ENCODE measurements at regions not wholly inside any gene's neighbourhood (a gene's known extent, or its start where the extent isn't known, plus 50 kb on each side); places are given as distances from the start of the nearest gene placed in this dataset.

DNA sequence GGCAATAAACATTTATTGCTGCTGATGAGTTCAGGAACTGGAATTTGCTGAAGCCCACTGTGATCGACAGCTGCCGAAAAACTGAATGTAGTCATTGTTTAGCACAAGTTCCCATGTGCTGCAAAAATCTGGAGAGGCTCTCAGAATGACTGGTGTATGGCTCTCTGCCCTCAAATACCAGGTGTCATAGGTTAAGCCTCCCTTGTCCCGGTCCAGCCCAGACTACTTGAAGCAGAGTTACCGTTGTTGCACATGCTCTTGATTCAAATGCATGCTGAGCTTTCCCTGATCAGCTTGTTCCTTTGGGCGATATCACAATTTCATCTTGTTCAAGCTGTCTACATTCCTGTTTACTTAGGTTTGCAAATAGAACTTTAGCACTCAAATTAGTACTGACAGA lies 625.2 kb downstream of the CPS1 start:
- no peaks in the 10 kb centered on the region for H3K23me2 ChIP-seq (ENCODE audit: low read depth, low read length)
- no peaks in the 10 kb centered on the region for H3K27me3 ChIP-seq (replicated peaks in 1 of 4; ENCODE audit: control insufficient read depth in 3 of 4, extremely low read depth in 1 of 4, insufficient read depth in 3 of 4, low read length in 3 of 4)
- no peaks in the 10 kb centered on the region for H3K79me2 ChIP-seq (ENCODE audit: control insufficient read depth in 1 of 2, insufficient read depth in 2 of 2, low read length in 2 of 2)
- FAIRE-seq (no peak), DNase-seq (ENCODE audit: low read depth in 1 of 2, low spot score in 2 of 2) (no peak)
- H3K4me3 ChIP-seq (ENCODE audit: extremely low read depth in 1 of 4, insufficient read depth in 2 of 4, low read depth in 3 of 4, low read length in 4 of 4): no peak overlapping the region
- H3K9ac ChIP-seq (replicated peaks in 1 of 4; ENCODE audit: extremely low read depth in 1 of 4, low read depth in 3 of 4, low read length in 3 of 4): no peak overlapping the region
- no peak overlapping the region for H3K23ac ChIP-seq (ENCODE audit: insufficient read length)
- H3K27ac ChIP-seq (ENCODE audit: low read depth, low read length): no peak overlapping the region
- H3K4ac ChIP-seq (replicated peaks; ENCODE audit: insufficient read length, low read depth, low read length): no peak overlapping the region
- H2AFZ ChIP-seq (ENCODE audit: low read length): peak overlapping the region; percentile 18; the same call in 1 of the 2 replicates
- H3K36me3 ChIP-seq (ENCODE audit: control insufficient read depth in 2 of 4, insufficient read depth in 4 of 4, low read length in 3 of 4): no peaks in the 10 kb centered on the region
- no peak overlapping the region for H2BK12ac ChIP-seq (ENCODE audit: low read depth, low read length)
- WGBS, 2 experiments (ENCODE audit: extremely low coverage in 1 of 2, insufficient coverage in 1 of 2, insufficient read length in 1 of 2, insufficient replicate concordance in 2 of 2, low coverage in 1 of 2, low lambda C conversion rate in 2 of 2, missing lambda C conversion rate in 1 of 2): 92% methylated on average over 5 of the region's 5 CpGs; no CpG with 5 or more reads in 1 of the 2 experiments
- no peak overlapping the region for H2BK5ac ChIP-seq (ENCODE audit: low read depth, low read length)
- ChIA-PET CTCF (ENCODE audit: partially characterized antibody) (interaction anchor here (0.6 to 1.1 kb wide), 2 partner anchors 9 to 734 kb away, joined by 3 to 4 read pairs; no protein-coding TSS in a partner anchor), POLR2A (ENCODE audit: partially characterized antibody) (no interaction called here)
- H3K18ac ChIP-seq (ENCODE audit: extremely low read depth, low read length): no peak overlapping the region
- H2BK15ac ChIP-seq (ENCODE audit: low read length): no peak overlapping the region
- H4K20me1 ChIP-seq (replicated peaks in 1 of 2; ENCODE audit: control insufficient read depth in 1 of 2, insufficient read depth in 2 of 2, low read length in 2 of 2): no peaks in the 10 kb centered on the region
- no peak overlapping the region for H3K14ac ChIP-seq (ENCODE audit: insufficient read length)
- no peak overlapping the region for H3K56ac ChIP-seq (replicated peaks; ENCODE audit: insufficient read length, low read depth, low read length)
- no peaks in the 10 kb centered on the region for H3K9me3 ChIP-seq (ENCODE audit: insufficient read depth in 2 of 2, low read depth in 1 of 2, low read length in 1 of 2)
- no peaks in the 10 kb centered on the region for H3K79me1 ChIP-seq (ENCODE audit: low read depth, low read length)
- no peak overlapping the region for H2AK5ac ChIP-seq (ENCODE audit: low read depth, low read length)
- H3K4me2 ChIP-seq (ENCODE audit: insufficient read depth in 1 of 2, low read depth in 2 of 2, low read length in 2 of 2): no peak overlapping the region
- H2BK120ac ChIP-seq (replicated peaks; ENCODE audit: low read depth, low read length): no peak overlapping the region
- H4K5ac ChIP-seq (ENCODE audit: insufficient read length, low read depth, low read length): no peak overlapping the region
- no peak overlapping the region for H4K91ac ChIP-seq (replicated peaks; ENCODE audit: insufficient read length, low read length)
- H4K8ac ChIP-seq (ENCODE audit: extremely low read depth, insufficient read depth, low read length): no peak overlapping the region
- no peaks in the 10 kb centered on the region for H3K4me1 ChIP-seq (replicated peaks in 1 of 4; ENCODE audit: control insufficient read depth in 3 of 4, insufficient read depth in 4 of 4, low read length in 3 of 4)
- no peak overlapping the region for H2BK20ac ChIP-seq (ENCODE audit: low read length)
- no peak for TF ChIP-seq EGR1 (IDR thresholded peaks at IDR 0.05; ENCODE audit: borderline replicate concordance, low read depth, low read length)
- TF ChIP-seq TEAD4 (IDR thresholded peaks at IDR 0.05; ENCODE audit: low read depth, low read length): no peak
- no peak for TF ChIP-seq SP1 (IDR thresholded peaks at IDR 0.05; ENCODE audit: low read depth, low read length)
- no peak for TF ChIP-seq NRF1 (IDR thresholded peaks at IDR 0.05; ENCODE audit: low read depth, low read length)
- TF ChIP-seq SIX5 (IDR thresholded peaks at IDR 0.05; ENCODE audit: low read depth, low read length): no peak
- no peak for TF ChIP-seq SUZ12 (IDR thresholded peaks at IDR 0.05; ENCODE audit: low read length)
- no peak for TF ChIP-seq NANOG (IDR thresholded peaks at IDR 0.05; ENCODE audit: insufficient read depth, low read depth, low read length, poor library complexity, severe bottlenecking)
- no peak for TF ChIP-seq RXRA (IDR thresholded peaks at IDR 0.05; ENCODE audit: insufficient read depth, low read depth, low read length)
- no peak for TF ChIP-seq CTCF (IDR thresholded peaks at IDR 0.05; ENCODE audit: control extremely low read depth in 1 of 3, insufficient read depth in 1 of 3, low read depth in 1 of 3, low read length in 3 of 3)
- no peak for TF ChIP-seq RNF2 (IDR thresholded peaks at IDR 0.05; ENCODE audit: borderline replicate concordance, low read depth, low read length, missing control alignments, poor library complexity, severe bottlenecking)
- no peak for TF ChIP-seq EP300 (IDR thresholded peaks at IDR 0.05; ENCODE audit: borderline replicate concordance in 1 of 2, low read depth in 2 of 2, low read length in 2 of 2)
